OCI-LY3 (cell line): ENCODE measurements at regions not wholly inside any gene's neighbourhood (a gene's known extent, or its start where the extent isn't known, plus 50 kb on each side); places are given as distances from the start of the nearest gene placed in this dataset.

Experiments used
- CTCF ChIP-seq: fragments of 200-600, 300-600 bp; sonication (generic); IDR thresholded peaks from 2 replicates; pipeline ENCODE4 v1.5.1; 2014; ENCODE audit warnings: antibody characterized with exemption, low read length, low read depth
- EZH2phosphoT487 ChIP-seq: fragments of 200-600 bp; shearing (Covaris generic); IDR thresholded peaks from 2 replicates; pipeline ENCODE4 v1.6.1; 2018; ENCODE audit warnings: antibody characterized with exemption, mixed run types, low read depth

- TF ChIP-seq CTCF (no peak), EZH2phosphoT487 (no peak)
These were observed 89.6 kb downstream of the LEPR start for GRCh38 chr1:65509912-65510680.
